ENCODE measurements at regions not wholly inside any gene's neighbourhood (a gene's known extent, or its start where the extent isn't known, plus 50 kb on each side); places are given as distances from the start of the nearest gene placed in this dataset.

- no peak overlapping the region for H2BK5ac ChIP-seq (ENCODE audit: low read length)
- no peak overlapping the region for H2BK15ac ChIP-seq (replicated peaks; ENCODE audit: low read depth)
- no peaks in the 10 kb centered on the region for H3K79me2 ChIP-seq (ENCODE audit: control insufficient read depth, insufficient read depth, low read length)
- DNase-seq = peak; percentile 40
- no peak overlapping the region for H4K5ac ChIP-seq (ENCODE audit: low read length)
- H2BK120ac ChIP-seq (ENCODE audit: low read depth, low read length) = no peak overlapping the region
- no CpG with 5 or more reads among the region's 14 CpGs for WGBS (ENCODE audit: extremely low coverage, insufficient coverage, low lambda C conversion rate)
- H3K4me3 ChIP-seq (ENCODE audit: low read length) = no peak overlapping the region
- H3K18ac ChIP-seq (ENCODE audit: low read length) = no peak overlapping the region
- no peak overlapping the region for H3K4me2 ChIP-seq (ENCODE audit: low read length)
- no peak overlapping the region for H3K27ac ChIP-seq (ENCODE audit: low read depth, low read length)
- no peak overlapping the region for H3K23ac ChIP-seq (ENCODE audit: low read length)
- H3K27me3 ChIP-seq (ENCODE audit: insufficient read depth, low read length, poor library complexity) = no peaks in the 10 kb centered on the region
- H3K79me1 ChIP-seq (ENCODE audit: low read length) = no peaks in the 10 kb centered on the region
- no peak overlapping the region for H4K8ac ChIP-seq (ENCODE audit: low read depth, low read length)
- H3K9ac ChIP-seq (ENCODE audit: low read length) = no peak overlapping the region
- H3K4me1 ChIP-seq (ENCODE audit: control insufficient read depth, low read depth, low read length) = peaks cover 3% of the 10 kb centered on the region
- H3K4ac ChIP-seq (ENCODE audit: low read depth, low read length) = no peak overlapping the region
- no peak overlapping the region for H3K56ac ChIP-seq (ENCODE audit: low read length)
- H3K36me3 ChIP-seq (ENCODE audit: control insufficient read depth, insufficient read depth, low read length) = no peaks in the 10 kb centered on the region
- no peak overlapping the region for H2AK5ac ChIP-seq (ENCODE audit: low read length)
These were observed 197.7 kb upstream of the POU3F1 start for GRCh38 chr1:38244218-38244845.

GRCh38 chr1:38243106-38243505, 196.5 kb upstream of the POU3F1 start:
- peaks cover 3% of the 10 kb centered on the region for H3K4me1 ChIP-seq (ENCODE audit: control insufficient read depth, low read depth, low read length)
- H2BK15ac ChIP-seq (replicated peaks; ENCODE audit: low read depth) = no peak overlapping the region
- H3K79me2 ChIP-seq (ENCODE audit: control insufficient read depth, insufficient read depth, low read length) = no peaks in the 10 kb centered on the region
- H2BK5ac ChIP-seq (ENCODE audit: low read length) = no peak overlapping the region
- no peak overlapping the region for H2BK120ac ChIP-seq (ENCODE audit: low read depth, low read length)
- H3K9ac ChIP-seq (ENCODE audit: low read length) = no peak overlapping the region
- H3K18ac ChIP-seq (ENCODE audit: low read length) = no peak overlapping the region
- no peak overlapping the region for H4K5ac ChIP-seq (ENCODE audit: low read length)
- H3K36me3 ChIP-seq (ENCODE audit: control insufficient read depth, insufficient read depth, low read length) = no peaks in the 10 kb centered on the region
- peak; percentile 38 for DNase-seq
- peak overlapping the region; percentile 62 for H3K56ac ChIP-seq (ENCODE audit: low read length)
- no peak overlapping the region for H3K4me2 ChIP-seq (ENCODE audit: low read length)
- no CpG with 5 or more reads among the region's 6 CpGs for WGBS (ENCODE audit: extremely low coverage, insufficient coverage, low lambda C conversion rate)
- no peak overlapping the region for H3K27ac ChIP-seq (ENCODE audit: low read depth, low read length)
- H3K27me3 ChIP-seq (ENCODE audit: insufficient read depth, low read length, poor library complexity) = no peaks in the 10 kb centered on the region
- no peaks in the 10 kb centered on the region for H3K79me1 ChIP-seq (ENCODE audit: low read length)
- no peak overlapping the region for H3K4me3 ChIP-seq (ENCODE audit: low read length)
- no peak overlapping the region for H3K4ac ChIP-seq (ENCODE audit: low read depth, low read length)
- H4K8ac ChIP-seq (ENCODE audit: low read depth, low read length) = no peak overlapping the region
- H2AK5ac ChIP-seq (ENCODE audit: low read length) = peak overlapping the region; percentile 29
- no peak overlapping the region for H3K23ac ChIP-seq (ENCODE audit: low read length)

DNA sequence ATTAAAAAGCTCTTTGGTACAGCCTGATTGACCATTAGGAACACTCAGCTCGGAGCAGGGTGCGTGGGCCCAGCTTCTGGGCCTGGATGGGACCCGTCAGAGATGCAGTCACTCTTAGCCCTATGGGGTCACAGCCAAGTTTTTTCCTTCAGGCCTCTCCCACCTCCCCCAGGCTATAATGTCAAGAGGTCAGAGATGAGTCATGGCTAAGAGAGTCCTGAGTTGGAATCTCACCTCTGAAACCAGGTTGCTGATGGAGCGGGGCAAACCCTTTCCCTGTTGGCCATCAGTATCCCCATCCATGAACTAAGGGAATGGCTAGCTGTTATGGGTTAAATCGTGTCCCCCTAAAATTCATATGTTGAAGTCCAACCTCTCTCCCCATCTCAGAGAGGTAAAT, 195.9 kb upstream of the POU3F1 start:
- WGBS (ENCODE audit: extremely low coverage, insufficient coverage, low lambda C conversion rate) = no CpG with 5 or more reads among the region's 5 CpGs
- H2BK5ac ChIP-seq (ENCODE audit: low read length) = no peak overlapping the region
- H2BK15ac ChIP-seq (replicated peaks; ENCODE audit: low read depth) = no peak overlapping the region
- no peak overlapping the region for H3K4me3 ChIP-seq (ENCODE audit: low read length)
- H4K8ac ChIP-seq (ENCODE audit: low read depth, low read length) = no peak overlapping the region
- no peak overlapping the region for H2AK5ac ChIP-seq (ENCODE audit: low read length)
- no peak overlapping the region for H3K23ac ChIP-seq (ENCODE audit: low read length)
- H3K4ac ChIP-seq (ENCODE audit: low read depth, low read length) = no peak overlapping the region
- peak; percentile 22 for DNase-seq
- no peak overlapping the region for H3K4me2 ChIP-seq (ENCODE audit: low read length)
- H4K5ac ChIP-seq (ENCODE audit: low read length) = no peak overlapping the region
- no peak overlapping the region for H3K56ac ChIP-seq (ENCODE audit: low read length)
- H3K36me3 ChIP-seq (ENCODE audit: control insufficient read depth, insufficient read depth, low read length) = no peaks in the 10 kb centered on the region
- H3K79me2 ChIP-seq (ENCODE audit: control insufficient read depth, insufficient read depth, low read length) = no peaks in the 10 kb centered on the region
- H2BK120ac ChIP-seq (ENCODE audit: low read depth, low read length) = no peak overlapping the region
- H3K27me3 ChIP-seq (ENCODE audit: insufficient read depth, low read length, poor library complexity) = no peaks in the 10 kb centered on the region
- no peaks in the 10 kb centered on the region for H3K79me1 ChIP-seq (ENCODE audit: low read length)
- H3K4me1 ChIP-seq (ENCODE audit: control insufficient read depth, low read depth, low read length) = peaks cover 3% of the 10 kb centered on the region
- H3K27ac ChIP-seq (ENCODE audit: low read depth, low read length) = no peak overlapping the region
- H3K18ac ChIP-seq (ENCODE audit: low read length) = no peak overlapping the region
- H3K9ac ChIP-seq (ENCODE audit: low read length) = no peak overlapping the region

DNA sequence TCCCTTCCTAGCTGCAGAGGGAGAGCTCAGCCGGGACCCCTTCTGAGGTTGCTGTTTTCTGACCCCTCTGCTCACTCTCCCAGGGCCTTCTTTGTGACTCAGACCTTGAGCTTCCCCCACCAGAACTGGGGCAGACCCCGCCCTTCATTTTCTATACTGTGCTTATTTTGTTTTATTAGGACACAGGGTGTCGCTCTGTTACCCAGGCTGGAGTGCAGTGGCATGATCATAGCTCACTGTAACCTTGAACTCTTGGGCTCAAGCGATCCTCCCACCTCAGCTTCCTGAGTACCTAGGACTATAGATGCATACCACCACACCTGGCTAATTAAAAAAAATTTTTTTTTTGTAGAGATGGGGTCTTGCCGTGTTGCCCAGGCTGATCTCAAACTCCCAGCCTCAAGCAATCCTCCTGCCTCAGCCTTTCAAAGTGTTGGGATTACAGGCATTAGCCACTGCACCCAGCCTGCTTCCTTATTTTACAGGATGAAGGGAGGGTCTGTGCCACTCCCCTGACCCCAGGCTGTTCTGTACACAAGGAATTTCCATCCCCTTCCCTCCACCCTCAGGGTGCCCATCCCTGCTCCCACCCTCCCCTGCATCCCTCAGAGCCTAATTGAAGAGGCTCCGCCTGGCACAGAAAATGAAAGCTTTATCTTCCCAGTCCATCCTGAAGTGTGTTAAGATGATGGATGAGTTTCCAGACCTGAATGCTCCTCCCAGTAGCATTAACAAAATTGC, 195.2 kb upstream of the POU3F1 start:
- Histone ChIP-seq H3K4ac (ENCODE audit: low read depth, low read length) (no peak overlapping the region), H3K56ac (ENCODE audit: low read length) (no peak overlapping the region), H3K4me1 (ENCODE audit: control insufficient read depth, low read depth, low read length) (peaks cover 3% of the 10 kb centered on the region), H3K4me2 (ENCODE audit: low read length) (no peak overlapping the region), H2BK5ac (ENCODE audit: low read length) (no peak overlapping the region), H2BK120ac (ENCODE audit: low read depth, low read length) (no peak overlapping the region), H3K4me3 (ENCODE audit: low read length) (no peak overlapping the region), H3K18ac (ENCODE audit: low read length) (no peak overlapping the region), H3K79me2 (ENCODE audit: control insufficient read depth, insufficient read depth, low read length) (no peaks in the 10 kb centered on the region), H3K23ac (ENCODE audit: low read length) (no peak overlapping the region), H2BK15ac (replicated peaks; ENCODE audit: low read depth) (no peak overlapping the region), H3K36me3 (ENCODE audit: control insufficient read depth, insufficient read depth, low read length) (no peaks in the 10 kb centered on the region), H4K8ac (ENCODE audit: low read depth, low read length) (no peak overlapping the region), H2AK5ac (ENCODE audit: low read length) (no peak overlapping the region), H3K79me1 (ENCODE audit: low read length) (no peaks in the 10 kb centered on the region), H4K5ac (ENCODE audit: low read length) (no peak overlapping the region), H3K27ac (ENCODE audit: low read depth, low read length) (no peak overlapping the region), H3K9ac (ENCODE audit: low read length) (no peak overlapping the region), H3K27me3 (ENCODE audit: insufficient read depth, low read length, poor library complexity) (no peaks in the 10 kb centered on the region)
- WGBS (ENCODE audit: extremely low coverage, insufficient coverage, low lambda C conversion rate) = no CpG with 5 or more reads among the region's 6 CpGs
- no peak for DNase-seq

- Histone ChIP-seq H3K4me1 (ENCODE audit: control insufficient read depth, low read depth, low read length) (peaks cover 3% of the 10 kb centered on the region), H4K8ac (ENCODE audit: low read depth, low read length) (no peak overlapping the region), H2BK15ac (replicated peaks; ENCODE audit: low read depth) (no peak overlapping the region), H3K4ac (ENCODE audit: low read depth, low read length) (no peak overlapping the region), H2BK5ac (ENCODE audit: low read length) (no peak overlapping the region), H3K79me1 (ENCODE audit: low read length) (no peaks in the 10 kb centered on the region), H3K9ac (ENCODE audit: low read length) (no peak overlapping the region), H3K36me3 (ENCODE audit: control insufficient read depth, insufficient read depth, low read length) (no peaks in the 10 kb centered on the region), H3K4me3 (ENCODE audit: low read length) (no peak overlapping the region), H2AK5ac (ENCODE audit: low read length) (no peak overlapping the region), H3K18ac (ENCODE audit: low read length) (no peak overlapping the region), H4K5ac (ENCODE audit: low read length) (no peak overlapping the region), H3K27me3 (ENCODE audit: insufficient read depth, low read length, poor library complexity) (no peaks in the 10 kb centered on the region), H3K79me2 (ENCODE audit: control insufficient read depth, insufficient read depth, low read length) (no peaks in the 10 kb centered on the region), H3K56ac (ENCODE audit: low read length) (no peak overlapping the region), H3K4me2 (ENCODE audit: low read length) (no peak overlapping the region), H2BK120ac (ENCODE audit: low read depth, low read length) (no peak overlapping the region), H3K27ac (ENCODE audit: low read depth, low read length) (no peak overlapping the region), H3K23ac (ENCODE audit: low read length) (no peak overlapping the region)
- WGBS (ENCODE audit: extremely low coverage, insufficient coverage, low lambda C conversion rate) = no CpG with 5 or more reads among the region's 2 CpGs
- no peak for DNase-seq
These were observed 194.0 kb upstream of the POU3F1 start for GRCh38 chr1:38240618-38241017.
